ENCODE measurements at regions not wholly inside any gene's neighbourhood (a gene's known extent, or its start where the extent isn't known, plus 50 kb on each side); places are given as distances from the start of the nearest gene placed in this dataset.
"Not testable (repeated sequence)": the region's sequence is repeated elsewhere in the genome, so short reads cannot be mapped to it uniquely, and the experiment has no call there.

- peak; percentile 87 for DNase-seq
Measured at GRCh38 chr12:8396225-8397071, 59.3 kb upstream of the CLEC6A start.

- DNase-seq: not testable (repeated sequence)
Measured at GRCh38 chr12:8397378-8397777, 58.4 kb upstream of the CLEC6A start.

DNA sequence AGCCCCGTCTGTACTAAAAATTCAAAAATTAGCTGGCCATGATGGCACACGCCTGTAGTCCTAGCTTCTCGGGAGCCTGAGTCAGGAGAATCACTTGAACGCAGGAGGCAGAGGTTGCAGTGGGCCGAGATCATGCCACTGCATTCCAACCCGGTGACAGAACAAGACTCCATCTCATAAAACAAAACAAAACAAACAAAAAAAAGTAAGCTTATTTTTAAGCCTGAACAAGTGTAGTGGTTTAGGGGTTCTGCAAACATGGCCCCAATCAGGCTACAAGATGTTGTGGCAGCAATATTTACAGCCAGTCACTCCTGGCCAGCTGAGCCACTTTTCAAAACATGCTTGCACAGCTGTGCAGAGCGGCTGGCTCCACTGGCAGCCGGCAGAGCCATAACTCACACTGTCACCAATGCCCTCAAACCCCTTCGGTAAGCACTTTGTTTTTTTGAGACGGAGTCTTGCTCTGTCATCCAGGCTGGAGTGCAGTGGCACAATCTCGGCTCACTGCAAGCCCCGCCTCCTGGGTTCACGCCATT is 56.2 kb upstream of the CLEC6A start:
- DNase-seq: not testable (repeated sequence)

- not testable (repeated sequence) for DNase-seq
Measured at GRCh38 chr12:8403834-8404233, 51.9 kb upstream of the CLEC6A start.

- not testable (repeated sequence) for DNase-seq
Measured at GRCh38 chr12:8404341-8404740, 51.4 kb upstream of the CLEC6A start.

Data from eye (tissue), 1 donor.